ENCODE measurements at regions not wholly inside any gene's neighbourhood (a gene's known extent, or its start where the extent isn't known, plus 50 kb on each side); places are given as distances from the start of the nearest gene placed in this dataset.
"Not testable (repeated sequence)": the region's sequence is repeated elsewhere in the genome, so short reads cannot be mapped to it uniquely, and the experiment has no call there.

DNA sequence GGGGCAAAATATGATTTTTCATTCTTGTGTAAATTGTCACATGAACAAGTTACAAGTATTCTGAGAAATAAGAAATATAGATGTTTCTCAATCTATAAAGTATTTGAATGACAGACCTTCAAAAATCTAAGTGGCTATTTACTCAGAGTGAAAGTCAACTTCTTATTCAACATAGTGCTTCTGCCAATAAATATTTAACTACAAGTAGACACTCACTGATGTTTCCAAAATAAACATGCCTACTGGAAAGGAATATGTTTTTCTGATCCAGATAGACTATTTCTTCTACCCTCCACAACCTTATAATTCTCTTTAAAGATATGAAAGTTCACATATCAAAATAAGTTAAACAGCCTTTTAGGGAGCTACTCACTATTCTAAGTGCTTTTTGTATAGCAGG lies 296.3 kb downstream of the DSC3 start:
- in situ Hi-C loops (cut with HindIII; ENCODE audit: low pct_ligation_motif_present, low pct_unique_long_range_greater_than_20kb, low sequenced_read_pairs): no loop called here

DNA sequence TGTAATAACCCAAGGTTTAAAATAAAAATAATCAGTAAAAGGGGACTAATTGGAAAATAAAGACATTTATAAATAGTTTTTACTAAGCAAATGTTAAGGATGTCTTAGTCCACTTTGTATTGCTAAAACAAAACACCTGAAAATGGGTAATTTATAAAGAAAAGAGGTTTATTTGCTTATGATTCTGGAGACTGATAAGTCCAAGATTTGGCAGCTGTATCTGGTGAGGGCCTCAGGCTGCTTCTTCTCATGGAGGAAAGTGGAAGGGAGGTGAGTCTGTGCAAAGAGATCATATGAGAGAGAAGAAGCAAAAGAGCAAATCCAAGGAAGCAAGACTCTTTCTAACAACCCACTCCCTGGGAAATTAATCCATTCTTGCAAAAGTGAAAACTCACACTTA lies 299.5 kb downstream of the DSC3 start:
- in situ Hi-C loops (cut with HindIII; ENCODE audit: low pct_ligation_motif_present, low pct_unique_long_range_greater_than_20kb, low sequenced_read_pairs): no loop called here

More for the DNA sequence above, 296.3 kb downstream of the DSC3 start:
- no peak for DNase-seq

GRCh38 chr18:30730915-30731314 lies 311.6 kb downstream of the DSC3 start:
- DNase-seq: no peak
- in situ Hi-C loops (cut with HindIII; ENCODE audit: low pct_ligation_motif_present, low pct_unique_long_range_greater_than_20kb, low sequenced_read_pairs): no loop called here

More for the DNA sequence above, 299.5 kb downstream of the DSC3 start:
- no peak for DNase-seq

GRCh38 chr18:30727849-30728248 lies 314.7 kb downstream of the DSC3 start:
- no peak for DNase-seq

DNA sequence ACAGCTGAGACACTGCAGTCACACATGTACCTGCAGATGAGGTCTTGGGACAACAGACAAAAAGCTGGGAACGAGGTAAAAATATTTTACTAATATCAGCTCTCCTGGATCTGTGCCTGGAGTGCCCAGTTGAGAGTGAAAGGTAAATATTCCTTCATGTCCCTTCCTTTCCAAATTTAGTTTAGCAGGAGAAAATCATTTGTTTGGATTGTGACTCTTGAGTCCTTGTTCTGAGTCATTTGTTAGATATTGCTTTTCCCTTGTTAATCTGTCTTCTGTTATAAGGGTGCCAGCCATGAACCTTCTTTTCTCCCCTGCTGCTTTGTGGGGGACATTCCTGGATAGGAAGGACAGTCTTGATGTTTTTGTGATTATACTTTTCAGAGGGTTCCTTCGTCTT lies 329.2 kb downstream of the DSC3 start:
- no peak for DNase-seq
- in situ Hi-C loops (cut with HindIII; ENCODE audit: low pct_ligation_motif_present, low pct_unique_long_range_greater_than_20kb, low sequenced_read_pairs): no loop called here

More at GRCh38 chr18:30727849-30728248, 314.7 kb downstream of the DSC3 start:
- in situ Hi-C loops (cut with HindIII; ENCODE audit: low pct_ligation_motif_present, low pct_unique_long_range_greater_than_20kb, low sequenced_read_pairs): no loop called here

DNA sequence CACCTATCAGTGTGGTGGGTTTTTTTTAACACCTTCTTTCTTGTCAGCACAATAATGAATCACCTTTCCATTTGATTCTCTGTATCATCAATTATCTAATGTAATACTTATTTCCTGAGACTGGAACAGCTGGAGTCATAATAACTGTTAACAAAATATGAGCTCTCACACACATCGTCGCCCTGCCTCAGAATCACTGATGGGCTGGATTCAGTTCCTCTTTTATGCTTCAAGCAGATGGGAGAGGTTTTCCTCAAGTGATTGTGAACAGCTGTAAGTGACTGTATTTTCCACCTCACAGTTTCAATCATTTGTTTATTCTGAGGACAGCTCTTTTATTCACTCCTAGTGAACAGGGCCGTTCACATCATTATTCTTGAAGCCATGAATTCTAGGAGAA lies 330.2 kb downstream of the DSC3 start:
- in situ Hi-C loops (cut with HindIII; ENCODE audit: low pct_ligation_motif_present, low pct_unique_long_range_greater_than_20kb, low sequenced_read_pairs): no loop called here
- DNase-seq: no peak

GRCh38 chr18:30709595-30709994 lies 332.9 kb downstream of the DSC3 start:
- in situ Hi-C loops (cut with HindIII; ENCODE audit: low pct_ligation_motif_present, low pct_unique_long_range_greater_than_20kb, low sequenced_read_pairs): no loop called here
- no peak for DNase-seq

DNA sequence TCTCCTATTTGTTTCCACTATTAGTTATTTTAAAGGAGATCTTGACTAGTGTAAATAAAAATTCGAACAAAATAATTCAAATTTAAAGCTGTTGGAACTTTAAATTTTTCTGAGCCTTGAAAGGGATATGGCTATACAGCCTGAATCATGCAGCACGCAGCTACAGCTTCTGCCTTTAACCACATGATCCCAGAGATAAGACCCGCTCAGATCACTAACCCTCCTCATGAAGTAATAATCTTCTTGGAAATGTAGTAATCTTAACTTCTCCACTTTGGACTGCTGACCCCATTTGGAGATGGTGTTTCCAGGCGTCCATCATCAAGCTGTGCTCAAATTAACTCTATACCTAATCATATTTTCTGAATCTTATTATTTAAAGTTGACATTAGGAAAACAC lies 336.6 kb downstream of the DSC3 start:
- in situ Hi-C loops (cut with HindIII; ENCODE audit: low pct_ligation_motif_present, low pct_unique_long_range_greater_than_20kb, low sequenced_read_pairs): no loop called here
- DNase-seq: no peak

GRCh38 chr18:30698571-30698970 lies 344.0 kb downstream of the DSC3 start:
- in situ Hi-C loops (cut with HindIII; ENCODE audit: low pct_ligation_motif_present, low pct_unique_long_range_greater_than_20kb, low sequenced_read_pairs): no loop called here

GRCh38 chr18:30696201-30696600 lies 346.3 kb downstream of the DSC3 start:
- no peak for DNase-seq
- in situ Hi-C loops (cut with HindIII; ENCODE audit: low pct_ligation_motif_present, low pct_unique_long_range_greater_than_20kb, low sequenced_read_pairs): no loop called here

More at GRCh38 chr18:30698571-30698970, 344.0 kb downstream of the DSC3 start:
- no peak for DNase-seq

DNA sequence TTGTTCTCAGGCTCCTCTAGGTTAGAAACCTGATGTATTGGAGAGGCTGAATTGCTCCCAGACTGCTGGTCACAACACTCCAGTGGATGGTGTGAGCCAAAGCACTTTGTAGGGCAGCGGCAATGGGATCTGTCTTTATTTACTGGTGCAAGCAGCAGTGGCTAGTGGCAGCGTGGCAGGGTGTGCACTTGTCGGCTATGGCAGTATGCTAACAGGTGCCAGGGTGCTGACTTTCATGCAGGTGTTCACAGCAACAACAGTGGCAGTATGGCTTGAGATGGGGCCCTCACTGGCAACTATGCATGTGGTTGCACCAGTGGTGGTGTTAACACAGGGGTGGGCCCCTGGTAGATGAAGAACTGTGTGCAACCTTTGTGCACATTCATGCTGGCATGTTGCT lies 347.8 kb downstream of the DSC3 start:
- in situ Hi-C loops (cut with HindIII; ENCODE audit: low pct_ligation_motif_present, low pct_unique_long_range_greater_than_20kb, low sequenced_read_pairs): no loop called here

GRCh38 chr18:30689216-30689615 lies 353.3 kb downstream of the DSC3 start:
- DNase-seq: no peak
- in situ Hi-C loops (cut with HindIII; ENCODE audit: low pct_ligation_motif_present, low pct_unique_long_range_greater_than_20kb, low sequenced_read_pairs): no loop called here

More for the DNA sequence above, 347.8 kb downstream of the DSC3 start:
- DNase-seq: no peak

DNA sequence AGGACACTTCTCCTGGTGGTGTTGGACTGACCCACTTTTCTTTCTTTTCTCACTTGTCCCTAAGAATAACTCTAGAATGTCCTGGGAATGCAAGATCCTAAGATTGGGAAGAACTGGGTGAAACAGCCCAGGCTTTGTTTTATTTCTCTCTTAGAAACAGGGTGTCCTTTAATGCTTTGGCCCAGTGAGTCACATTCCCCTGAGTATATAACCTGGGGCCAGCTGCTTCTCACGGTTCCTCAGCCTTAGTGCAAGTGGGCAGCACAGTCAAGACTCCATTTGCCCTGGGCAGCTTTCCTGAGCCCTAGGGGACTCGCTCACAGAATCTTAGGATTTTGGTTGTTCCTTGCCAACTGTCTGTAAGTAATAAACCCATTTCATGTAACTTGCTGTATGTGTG lies 355.0 kb downstream of the DSC3 start:
- DNase-seq: no peak
- in situ Hi-C loops (cut with HindIII; ENCODE audit: low pct_ligation_motif_present, low pct_unique_long_range_greater_than_20kb, low sequenced_read_pairs): no loop called here

DNA sequence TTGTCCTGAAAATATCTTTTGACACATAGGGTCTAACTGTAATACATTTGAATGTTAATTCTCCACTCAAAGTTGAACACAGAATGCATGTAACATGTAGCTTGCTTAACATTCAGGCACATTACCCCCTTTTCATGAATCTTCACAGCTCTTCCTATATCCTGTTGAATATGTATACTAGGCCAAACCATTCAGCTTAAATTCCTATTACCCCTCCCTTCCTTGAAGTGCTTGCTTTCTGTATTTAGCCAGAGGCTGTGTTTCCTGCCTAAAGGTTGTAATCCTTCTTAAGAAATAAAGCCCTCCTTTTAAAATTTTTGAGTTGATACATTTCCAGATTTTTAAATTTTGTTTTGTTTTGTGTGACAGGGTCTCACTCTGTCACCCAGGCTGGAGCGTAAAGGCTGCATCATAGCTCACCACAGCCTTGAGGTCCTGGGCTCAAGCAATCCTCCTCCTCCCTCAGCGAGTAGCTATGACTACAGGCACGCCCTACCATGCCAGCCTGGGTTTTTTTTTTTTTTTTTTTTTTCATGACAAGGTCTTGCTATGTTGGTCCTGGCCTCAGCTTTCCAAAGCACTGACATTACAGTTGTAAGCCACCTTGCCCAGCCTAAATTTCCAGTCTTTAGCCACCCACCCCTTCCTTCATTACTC lies 357.6 kb downstream of the DSC3 start:
- in situ Hi-C loops (cut with HindIII; ENCODE audit: low pct_ligation_motif_present, low pct_unique_long_range_greater_than_20kb, low sequenced_read_pairs): no loop called here
- DNase-seq: no peak

DNA sequence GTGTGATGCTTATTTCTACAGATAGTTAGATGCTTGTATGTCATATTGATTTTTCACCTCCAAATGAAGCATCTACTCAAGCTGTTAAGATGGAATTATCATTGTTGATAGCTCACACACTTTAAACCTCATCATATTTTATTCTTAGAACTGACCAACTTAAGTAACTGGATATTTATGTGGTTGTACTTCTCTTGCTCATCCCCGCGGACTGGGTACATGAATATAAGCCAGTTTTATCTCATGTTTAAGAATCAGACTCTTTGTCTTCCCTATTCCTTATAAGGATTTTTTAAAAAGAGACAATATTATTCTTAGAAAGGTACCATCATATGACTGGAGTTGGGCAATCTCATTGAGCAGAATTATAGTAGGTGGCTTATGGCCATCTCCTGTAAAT lies 358.7 kb downstream of the DSC3 start:
- in situ Hi-C loops (cut with HindIII; ENCODE audit: low pct_ligation_motif_present, low pct_unique_long_range_greater_than_20kb, low sequenced_read_pairs): no loop called here
- DNase-seq: no peak

DNA sequence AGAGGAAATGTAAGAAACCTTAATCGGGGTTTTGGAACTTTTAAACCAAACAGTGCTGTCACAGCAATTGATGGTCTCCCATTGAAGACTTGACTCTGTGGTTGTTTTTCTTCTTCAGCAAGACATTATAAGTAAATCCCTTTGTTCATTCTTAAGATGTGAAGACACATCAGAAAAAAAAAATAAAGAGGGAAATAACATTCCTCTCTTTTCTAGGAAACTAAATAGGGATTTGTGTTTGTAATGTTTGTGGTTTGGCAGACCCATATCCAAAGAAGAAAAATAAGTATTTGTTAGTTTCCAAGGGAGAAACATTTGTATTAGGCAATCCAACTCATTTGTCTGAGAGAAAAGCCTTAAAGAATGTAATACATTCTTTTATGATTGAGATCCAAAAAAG lies 359.9 kb downstream of the DSC3 start:
- in situ Hi-C loops (cut with HindIII; ENCODE audit: low pct_ligation_motif_present, low pct_unique_long_range_greater_than_20kb, low sequenced_read_pairs): no loop called here
- no peak for DNase-seq

DNA sequence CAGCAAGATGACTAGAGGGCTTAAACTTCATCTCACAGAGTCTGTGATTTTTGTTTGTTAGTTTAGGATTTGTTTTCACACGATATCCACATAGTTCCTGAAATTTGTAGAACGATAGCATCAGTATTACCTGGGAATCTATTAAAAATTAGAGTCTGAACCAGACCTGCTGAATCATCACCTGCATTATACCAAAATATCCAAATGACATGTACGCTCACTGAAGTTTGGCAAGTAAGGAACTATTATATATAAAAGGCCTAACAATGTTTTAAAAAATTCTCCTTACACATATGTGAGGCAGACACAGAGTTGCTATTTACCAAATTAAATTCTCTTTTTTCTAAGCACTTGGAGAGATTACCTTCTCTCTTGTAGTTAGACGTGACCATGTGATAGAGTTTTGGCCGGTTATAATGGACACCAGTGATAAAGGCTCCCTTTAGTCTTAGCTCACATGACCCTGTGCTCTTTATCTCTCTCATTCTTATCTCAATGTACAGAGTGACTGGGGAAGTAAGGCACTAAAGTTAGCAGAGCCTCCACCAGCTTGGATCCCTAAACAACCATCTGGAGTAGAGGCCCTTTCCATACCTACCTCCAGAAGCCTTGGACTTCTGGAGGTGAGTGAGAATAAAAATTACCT lies 363.1 kb downstream of the DSC3 start:
- in situ Hi-C loops (cut with HindIII; ENCODE audit: low pct_ligation_motif_present, low pct_unique_long_range_greater_than_20kb, low sequenced_read_pairs): no loop called here
- DNase-seq: no peak

DNA sequence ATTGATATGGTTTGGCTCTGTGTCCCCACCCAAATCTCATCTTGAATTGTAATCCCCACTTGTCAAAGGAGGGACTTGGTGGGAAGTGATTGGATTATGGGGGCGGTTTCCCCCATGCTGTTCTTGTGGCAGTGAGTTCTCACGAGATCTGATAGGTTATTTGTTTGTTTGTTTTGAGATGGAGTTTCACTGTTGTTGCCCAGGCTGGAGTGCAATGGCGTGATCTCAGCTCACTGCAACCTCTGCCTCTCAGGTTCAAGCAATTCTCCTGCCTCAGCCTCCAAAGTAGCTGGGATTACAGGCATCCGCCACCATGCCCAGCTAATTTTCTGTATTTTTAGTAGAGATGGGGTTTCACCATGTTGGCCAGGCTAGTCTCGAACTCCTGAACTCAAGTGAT lies 364.7 kb downstream of the DSC3 start:
- in situ Hi-C loops (cut with HindIII; ENCODE audit: low pct_ligation_motif_present, low pct_unique_long_range_greater_than_20kb, low sequenced_read_pairs); DNase-seq: not testable (repeated sequence)

GRCh38 chr18:30676053-30676480 lies 366.5 kb downstream of the DSC3 start:
- DNase-seq: no peak
- in situ Hi-C loops (cut with HindIII; ENCODE audit: low pct_ligation_motif_present, low pct_unique_long_range_greater_than_20kb, low sequenced_read_pairs): no loop called here

DNA sequence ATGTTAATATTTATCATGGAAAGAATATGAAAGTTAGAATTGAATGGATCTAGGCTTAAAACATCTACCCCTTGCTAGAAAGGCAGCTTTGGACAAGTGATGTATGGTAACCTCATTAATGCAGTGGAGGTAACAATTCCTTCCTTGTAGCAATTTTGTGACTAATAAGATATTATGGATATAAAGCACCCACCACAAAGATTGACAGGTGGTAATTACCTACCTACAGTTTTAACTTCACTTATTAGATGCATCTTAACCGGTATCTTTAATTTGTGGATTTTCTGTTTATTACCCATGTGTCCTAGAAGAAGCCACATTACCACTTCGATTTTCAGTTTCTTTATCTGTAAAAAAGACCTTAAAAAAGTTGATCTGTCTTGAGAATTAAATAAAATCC lies 367.0 kb downstream of the DSC3 start:
- in situ Hi-C loops (cut with HindIII; ENCODE audit: low pct_ligation_motif_present, low pct_unique_long_range_greater_than_20kb, low sequenced_read_pairs): no loop called here
- DNase-seq: no peak

Measured in ACHN (cell line).